ENCODE measurements at regions not wholly inside any gene's neighbourhood (a gene's known extent, or its start where the extent isn't known, plus 50 kb on each side); places are given as distances from the start of the nearest gene placed in this dataset.
"Not testable (repeated sequence)": the region's sequence is repeated elsewhere in the genome, so short reads cannot be mapped to it uniquely, and the experiment has no call there.

DNA sequence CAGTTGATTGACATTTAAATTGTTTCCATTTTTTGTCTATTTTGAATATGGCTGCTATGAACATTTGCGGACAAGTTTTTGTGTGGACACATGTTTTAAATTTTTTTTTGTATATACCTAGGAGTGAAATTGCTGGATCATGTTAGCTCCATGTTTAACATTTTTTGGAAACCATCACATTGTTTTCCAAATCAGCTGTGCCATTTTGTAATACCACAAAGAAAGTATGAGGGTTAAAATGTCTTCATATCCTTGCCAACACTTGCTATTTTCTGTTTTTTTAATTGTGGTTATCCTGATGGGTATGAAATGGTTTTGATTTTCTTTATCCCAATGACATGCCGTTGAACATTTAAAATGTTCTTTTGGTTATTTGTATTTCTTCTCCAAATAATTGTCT, 52.1 kb downstream of the CARTPT start:
- no peak for DNase-seq

GRCh38 chr5:71778678-71779276, 59.7 kb downstream of the CARTPT start:
- peak; percentile 48 for DNase-seq

DNA sequence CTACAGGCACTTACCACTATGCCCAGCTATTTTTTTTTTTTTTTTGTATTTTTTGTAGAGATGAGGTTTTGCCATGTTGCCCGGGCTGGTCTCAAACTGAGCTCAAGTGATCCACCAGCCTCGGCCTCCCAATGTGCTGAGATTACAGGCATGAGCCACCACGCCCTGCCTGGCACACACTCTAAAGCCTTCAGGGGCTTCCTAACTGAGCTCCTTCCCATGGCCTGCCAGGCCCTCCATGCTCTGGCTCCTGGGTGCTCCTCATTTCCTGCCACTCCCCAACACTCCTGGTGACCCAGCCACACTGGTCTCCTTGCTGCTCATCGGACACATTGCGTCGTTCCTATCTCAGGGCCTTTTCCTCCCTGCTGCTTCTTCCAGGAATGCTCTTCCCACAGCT, 61.5 kb downstream of the CARTPT start:
- DNase-seq: no peak

DNA sequence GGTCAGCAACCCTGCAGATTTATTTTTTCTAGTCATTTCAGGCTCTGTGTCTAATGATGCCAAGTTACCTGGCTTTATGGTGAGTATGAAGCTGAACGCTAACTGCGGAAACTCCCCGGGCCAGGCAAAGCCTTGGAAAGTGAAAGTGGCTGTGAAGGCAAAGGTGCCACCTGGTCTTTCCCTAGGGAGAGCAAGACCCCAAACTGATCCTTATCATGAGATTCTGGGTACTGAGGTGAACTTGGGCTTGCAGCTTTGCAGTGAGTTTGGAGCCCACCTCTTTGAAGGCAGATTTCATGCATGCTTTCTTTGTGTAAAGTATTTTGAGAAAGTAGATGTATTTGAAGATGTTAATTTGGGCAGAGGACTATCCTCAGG, 63.3 kb downstream of the CARTPT start:
- DNase-seq: no peak

DNA sequence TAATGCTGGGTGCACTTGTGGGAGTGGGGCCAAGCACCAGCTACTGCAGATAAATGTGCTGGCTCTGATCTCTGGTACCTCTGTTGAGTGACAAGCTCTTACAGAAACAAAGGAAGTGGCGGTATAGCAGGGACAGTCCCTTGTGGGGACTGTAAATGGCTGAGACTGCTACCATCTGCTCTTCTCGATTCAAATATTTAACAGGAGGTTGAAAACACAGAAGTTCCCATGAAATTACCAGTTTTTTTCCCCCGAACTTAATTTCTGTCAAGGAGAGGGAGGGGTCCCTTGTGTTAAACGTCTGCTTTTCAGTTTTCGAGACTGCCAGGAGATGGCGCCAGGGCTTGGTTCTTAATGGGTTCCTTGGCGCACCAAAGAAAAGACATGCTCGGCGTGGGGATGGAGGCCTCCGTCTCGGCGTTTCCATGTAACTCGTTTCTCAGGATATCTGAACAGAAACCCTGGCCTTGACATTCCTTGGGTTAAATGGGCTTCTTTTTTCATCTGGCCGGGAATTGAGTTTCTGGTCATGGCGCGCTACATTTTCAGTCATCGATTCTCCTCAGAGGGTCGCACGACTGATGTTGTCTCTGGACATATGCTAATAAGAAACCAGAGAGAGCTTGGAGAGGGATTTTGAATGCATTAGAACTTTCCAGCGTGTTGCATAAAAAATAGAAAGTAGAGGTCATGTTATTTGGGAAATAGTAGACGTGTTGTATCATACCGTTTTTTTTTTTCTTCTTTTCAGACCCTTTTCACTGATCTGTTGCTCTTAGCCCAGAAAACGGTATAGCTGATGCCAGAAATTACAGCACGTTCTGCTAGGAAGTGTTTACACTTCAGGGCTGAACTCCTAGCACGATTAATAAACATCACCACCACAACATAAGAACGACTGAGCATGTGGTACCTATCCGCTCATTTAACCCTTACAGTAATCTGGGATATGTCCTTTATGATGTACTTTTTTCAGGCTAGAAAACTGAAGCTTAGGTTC, 64.0 kb downstream of the CARTPT start:
- DNase-seq: peak; percentile 72

DNA sequence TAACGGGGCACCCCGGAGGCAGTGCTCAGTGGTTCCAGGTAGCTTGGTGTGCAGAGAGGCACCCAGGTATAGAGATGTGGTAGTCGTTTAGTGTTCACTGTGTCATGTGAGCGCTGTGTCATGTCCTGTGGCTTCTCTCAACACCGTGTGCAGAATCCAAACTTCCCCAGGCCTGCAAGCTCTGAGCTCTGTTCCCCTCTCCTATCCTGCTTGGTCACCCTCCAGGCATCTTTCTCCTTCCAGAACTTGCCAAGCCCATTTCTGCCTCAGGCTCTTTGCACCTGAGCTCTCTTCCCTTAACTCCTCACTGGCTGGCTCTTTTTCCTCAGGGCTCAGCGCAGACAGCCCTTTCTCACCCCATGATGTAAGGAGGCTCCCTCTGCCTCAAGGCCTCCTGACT, 64.8 kb downstream of the CARTPT start:
- no peak for DNase-seq

GRCh38 chr5:71786337-71787055, 67.4 kb downstream of the CARTPT start:
- DNase-seq: no peak

DNA sequence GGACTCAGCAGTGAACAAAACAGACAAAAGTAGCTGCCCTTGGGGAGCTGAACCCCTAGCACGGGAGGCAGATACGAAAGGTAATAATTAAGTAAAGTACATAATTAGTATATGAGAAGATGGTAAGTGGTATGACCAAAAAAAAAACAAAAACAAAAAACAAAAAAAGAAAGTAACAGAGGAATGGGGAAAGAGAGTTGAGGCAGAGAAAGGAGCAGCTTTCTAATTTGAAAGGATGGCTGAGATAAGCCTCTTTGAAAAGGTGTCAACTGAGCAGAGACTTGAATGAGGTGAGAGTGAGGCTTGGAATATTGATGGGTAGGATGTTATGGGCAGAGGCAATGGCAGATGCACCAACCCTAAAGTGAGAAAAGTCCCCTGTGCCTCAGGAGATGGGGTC, 69.7 kb downstream of the CARTPT start:
- DNase-seq: no peak

DNA sequence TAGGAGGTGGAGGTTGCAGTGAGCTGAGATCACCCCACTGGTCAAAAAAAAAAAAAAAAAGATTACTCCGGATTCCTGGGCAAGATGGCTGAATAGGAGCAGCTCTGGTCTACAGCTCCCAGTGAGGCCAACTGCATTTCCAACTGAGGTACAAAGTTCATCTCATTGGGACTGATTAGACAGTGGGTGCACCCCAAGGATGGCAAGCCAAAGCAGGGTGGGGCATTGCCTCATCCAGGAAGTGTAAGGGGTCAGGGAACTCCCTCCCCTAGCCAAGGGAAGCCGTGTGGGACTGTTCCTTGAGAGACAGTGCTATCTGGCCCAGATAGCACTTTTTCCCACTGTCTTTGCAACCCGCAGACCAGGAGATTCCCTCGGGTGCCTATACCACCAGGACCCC, 70.7 kb downstream of the CARTPT start:
- no peak for DNase-seq

DNA sequence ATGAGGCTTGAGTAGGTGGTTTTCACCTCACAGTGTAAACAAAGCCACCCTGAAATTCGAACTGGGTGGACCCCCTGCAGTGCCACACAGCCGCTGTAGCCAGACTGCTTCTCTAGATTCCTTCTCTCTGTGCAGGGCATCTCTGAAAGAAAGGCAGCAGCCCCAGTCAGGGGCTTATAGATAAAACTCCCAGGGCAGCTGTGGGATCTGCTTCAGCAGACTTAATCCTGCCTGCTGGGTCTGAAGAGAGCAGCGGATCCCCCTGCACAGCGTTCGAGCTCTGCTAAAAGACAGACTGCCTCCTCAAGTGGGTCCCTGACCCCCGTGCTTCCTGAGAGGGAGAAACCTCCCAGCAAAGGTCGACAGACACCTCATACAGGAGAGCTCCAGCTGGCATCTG, 71.4 kb downstream of the CARTPT start:
- DNase-seq: no peak

DNA sequence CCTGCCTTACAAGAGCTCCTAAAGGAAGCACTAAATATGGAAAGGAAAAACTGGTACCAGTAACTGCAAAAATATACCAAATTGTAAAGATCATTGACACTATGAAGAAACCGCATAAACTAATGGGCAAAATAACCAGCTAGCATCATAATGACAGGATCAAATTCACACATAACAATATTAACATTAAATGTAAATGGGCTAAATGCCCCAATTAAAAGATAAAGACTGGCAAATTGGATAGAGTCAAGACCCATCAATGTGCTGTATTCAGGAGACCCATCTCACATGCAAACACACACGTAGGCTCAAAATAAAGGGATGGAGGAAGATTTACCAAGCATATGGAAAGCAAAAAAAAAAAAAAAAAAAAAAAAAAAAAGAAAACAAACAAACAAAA, 73.0 kb downstream of the CARTPT start:
- not testable (repeated sequence) for DNase-seq

DNA sequence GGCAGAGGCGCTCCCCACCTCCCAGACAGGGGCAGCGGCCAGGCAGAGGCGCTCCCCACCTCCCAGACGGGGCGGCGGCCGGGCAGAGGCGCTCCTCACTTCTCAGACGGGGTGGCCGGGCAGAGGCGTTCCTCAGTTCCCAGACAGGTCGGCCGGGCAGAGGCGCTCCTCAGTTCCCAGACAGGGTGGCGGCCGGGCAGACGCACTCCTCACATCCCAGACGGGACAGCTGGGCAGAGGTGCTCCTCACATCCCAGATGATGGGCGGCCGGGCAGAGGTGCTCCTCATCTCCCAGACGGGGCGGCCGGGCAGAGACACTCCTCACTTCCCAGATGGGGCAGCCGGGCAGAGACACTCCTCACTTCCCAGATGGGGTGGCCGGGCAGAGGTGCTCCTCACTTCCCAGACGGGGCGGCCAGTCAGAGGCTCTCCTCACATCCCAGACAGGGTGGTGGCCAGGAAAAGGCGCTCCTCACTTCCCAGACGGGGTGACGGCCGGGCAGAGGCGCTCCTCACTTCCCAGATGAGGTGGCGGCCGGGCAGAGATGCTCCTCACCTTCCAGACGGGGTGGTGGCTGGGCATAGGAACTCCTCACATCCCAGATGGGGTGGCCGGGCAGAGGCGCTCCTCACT, 75.1 kb downstream of the CARTPT start:
- DNase-seq: no peak

DNA sequence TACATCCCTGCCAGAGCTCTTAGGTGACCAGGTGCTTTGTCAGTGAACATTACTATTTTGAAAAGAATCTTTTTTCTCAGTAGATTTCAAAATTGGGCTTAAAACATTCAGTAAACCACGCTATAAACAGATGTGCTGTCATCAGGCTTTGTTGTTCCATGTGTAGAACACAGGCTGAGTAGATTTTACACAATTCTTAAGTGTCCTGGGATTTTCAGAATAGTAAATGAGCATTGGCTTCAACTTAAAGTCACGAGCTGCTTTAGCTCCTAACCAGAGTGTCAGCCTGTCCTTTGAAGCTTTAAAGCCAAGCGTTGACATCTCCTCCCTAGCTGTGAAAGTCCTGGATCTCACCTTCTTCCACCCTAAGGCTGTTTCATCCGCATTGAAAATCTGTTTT, 83.6 kb downstream of the CARTPT start:
- no peak for DNase-seq

DNA sequence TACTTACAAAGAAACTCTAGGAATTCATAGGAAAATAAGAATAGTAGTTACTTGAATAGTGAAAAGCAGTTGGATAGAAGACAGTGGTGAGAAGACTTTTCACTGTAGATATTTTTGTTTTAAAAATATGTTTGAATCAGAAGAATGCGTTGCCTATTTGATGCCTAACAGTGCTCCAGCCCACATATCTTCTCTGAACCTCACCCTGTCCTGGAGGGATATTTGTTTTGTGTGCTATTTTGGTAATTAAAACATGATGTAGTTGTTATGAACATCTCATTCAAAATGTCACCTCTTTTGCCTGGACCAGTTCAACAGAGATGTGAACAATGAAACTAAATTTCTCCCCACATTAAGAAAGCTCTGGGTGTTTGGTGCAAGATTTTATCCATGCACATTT, 87.6 kb downstream of the CARTPT start:
- DNase-seq: no peak

- DNase-seq: no peak
Measured at GRCh38 chr5:71807909-71808308, 88.8 kb downstream of the CARTPT start.

DNA sequence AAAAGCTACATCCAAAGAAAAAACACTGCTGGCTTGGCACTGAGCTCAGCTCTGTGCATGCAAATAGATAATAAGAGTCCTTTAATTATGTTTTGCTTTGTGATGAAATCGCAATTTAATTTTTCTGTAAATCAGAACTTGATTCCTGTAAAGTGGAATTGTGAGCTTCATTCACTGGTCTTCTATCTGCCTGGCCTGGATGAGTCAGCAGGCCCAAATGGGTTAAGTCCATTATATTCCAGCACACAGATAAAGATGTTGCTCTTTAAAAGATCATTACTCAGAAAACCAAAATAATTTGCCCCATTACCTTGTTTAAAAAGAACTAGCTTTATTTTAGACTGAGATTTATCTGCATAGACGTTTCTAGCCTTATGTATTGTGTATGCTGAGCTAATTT, 90.4 kb downstream of the CARTPT start:
- DNase-seq: no peak

DNA sequence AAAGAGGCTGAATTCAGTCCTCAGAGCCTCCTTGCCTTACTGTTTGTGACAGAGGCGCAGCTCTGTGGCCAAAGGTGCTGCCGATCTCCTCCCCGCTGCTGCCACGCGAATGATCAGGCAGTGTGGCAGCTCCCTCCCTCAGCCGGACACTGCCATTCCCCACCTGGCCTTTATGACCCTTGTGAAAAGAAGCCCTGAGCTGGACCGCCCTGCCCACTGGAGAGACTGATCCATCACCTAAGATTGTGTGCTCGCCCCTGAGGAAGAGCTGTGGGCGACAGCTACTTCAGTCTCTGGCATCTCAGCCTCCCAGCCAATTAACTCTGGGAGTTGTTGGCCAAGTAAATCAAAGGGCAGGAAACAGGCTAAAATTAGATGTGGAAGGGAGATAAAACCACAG, 90.9 kb downstream of the CARTPT start:
- no peak for DNase-seq

- no peak for DNase-seq
Measured at GRCh38 chr5:71810471-71811195, 91.6 kb downstream of the CARTPT start.

GRCh38 chr5:71811779-71812178, 92.7 kb downstream of the CARTPT start:
- DNase-seq: no peak

DNA sequence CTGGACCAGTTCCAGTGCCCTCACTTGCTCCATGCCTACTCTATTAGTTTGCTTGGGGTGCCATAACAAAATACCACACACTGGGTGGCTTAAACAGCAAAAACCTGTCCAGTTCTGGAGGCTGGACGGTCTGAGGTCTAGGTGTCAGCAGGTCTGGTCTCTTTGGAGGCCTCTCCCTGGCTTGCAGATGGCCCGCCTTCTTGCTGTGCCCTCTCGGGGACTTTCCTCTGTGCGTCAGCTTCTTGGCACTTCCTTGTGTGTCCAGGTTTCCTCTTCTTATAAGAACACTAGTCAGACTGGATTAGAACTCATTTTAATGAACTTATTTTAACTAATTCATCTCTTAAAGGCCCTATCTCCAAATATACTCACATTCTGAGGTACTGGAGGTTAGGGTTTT, 97.2 kb downstream of the CARTPT start:
- no peak for DNase-seq

DNA sequence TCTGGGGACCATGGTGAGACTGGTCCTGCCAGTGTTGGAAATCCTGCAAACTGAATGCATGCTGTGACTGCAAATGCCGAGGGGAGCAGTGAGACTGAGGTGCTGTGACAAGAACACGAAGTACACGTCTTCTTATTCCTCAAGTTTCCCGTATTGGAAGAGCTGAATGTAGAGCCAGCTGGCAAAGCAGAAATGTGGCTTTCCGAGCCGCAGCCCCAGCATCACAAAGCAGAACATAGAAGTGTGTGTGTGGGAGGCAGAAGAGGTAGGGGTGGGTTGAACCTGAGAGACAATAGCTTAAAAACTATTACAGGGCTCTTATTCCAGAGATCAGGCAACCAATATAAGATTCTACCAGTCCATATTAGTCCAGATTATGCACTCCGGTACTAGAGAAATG, 98.8 kb downstream of the CARTPT start:
- DNase-seq: no peak

DNA sequence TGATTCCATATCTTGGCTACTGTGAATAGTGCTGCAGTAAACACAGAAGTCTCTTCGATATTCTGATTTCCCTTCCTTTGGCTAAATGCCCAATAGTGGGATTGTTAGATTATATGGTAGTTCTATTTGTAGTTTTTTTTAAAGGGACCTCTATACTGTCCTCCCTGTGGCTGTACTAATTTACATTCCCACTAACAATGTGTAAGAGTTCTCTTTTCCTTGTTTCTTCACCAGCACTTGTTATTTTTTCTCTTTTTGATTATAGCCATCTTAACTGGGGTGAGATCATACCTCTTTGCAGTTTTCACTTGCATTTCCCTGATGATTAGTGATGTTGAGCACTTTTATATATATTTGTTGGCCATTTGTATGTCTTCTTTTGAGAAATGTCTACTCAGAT, 102.0 kb downstream of the CARTPT start:
- no peak for DNase-seq

- not testable (repeated sequence) for DNase-seq
Measured at GRCh38 chr5:71822065-71822464, 103.0 kb downstream of the CARTPT start.
